HG02852 (cell line): ENCODE measurements at regions not wholly inside any gene's neighbourhood (a gene's known extent, or its start where the extent isn't known, plus 50 kb on each side); places are given as distances from the start of the nearest gene placed in this dataset.
A peak's percentile ranks its signal among the peaks of the same experiment; 100 is the strongest.

ENCODE experiments used
- ATAC-seq: cut with Tn5 transposase; IDR thresholded peaks from one replicate; pipeline ENCODE4 v1.9.1; 2021; ENCODE audit warnings: mild to moderate bottlenecking, moderate library complexity; ENCODE audit not compliant: unreplicated experiment

GRCh38 chr3:3633761-3634160, 165.5 kb upstream of the LRRN1 start:
- no peak for ATAC-seq

GRCh38 chr3:3632449-3632848, 166.8 kb upstream of the LRRN1 start:
- ATAC-seq: no peak

- ATAC-seq: no peak
Observed at GRCh38 chr3:3631114-3631513, 168.1 kb upstream of the LRRN1 start.

GRCh38 chr3:3629911-3630310, 169.3 kb upstream of the LRRN1 start:
- no peak for ATAC-seq

GRCh38 chr3:3628676-3629328, 170.4 kb upstream of the LRRN1 start:
- peak; percentile 68 for ATAC-seq

GRCh38 chr3:3627114-3627513, 172.1 kb upstream of the LRRN1 start:
- ATAC-seq: no peak

- no peak for ATAC-seq
Observed at GRCh38 chr3:3625544-3626271, 173.5 kb upstream of the LRRN1 start.

GRCh38 chr3:3619815-3620214, 179.4 kb upstream of the LRRN1 start:
- no peak for ATAC-seq

GRCh38 chr3:3618623-3619022, 180.6 kb upstream of the LRRN1 start:
- ATAC-seq: no peak

GRCh38 chr3:3615533-3615932, 183.7 kb upstream of the LRRN1 start:
- ATAC-seq: no peak

- ATAC-seq: no peak
Observed at GRCh38 chr3:3610581-3611298, 188.5 kb upstream of the LRRN1 start.

- ATAC-seq: no peak
Observed at GRCh38 chr3:3606321-3606720, 192.9 kb upstream of the LRRN1 start.

- ATAC-seq: no peak
Observed at GRCh38 chr3:3605226-3605625, 194.0 kb upstream of the LRRN1 start.

- no peak for ATAC-seq
Observed at GRCh38 chr3:3603351-3603750, 195.9 kb upstream of the LRRN1 start.

- no peak for ATAC-seq
Observed at GRCh38 chr3:3600665-3601340, 198.4 kb upstream of the LRRN1 start.

GRCh38 chr3:3599016-3599415, 200.2 kb upstream of the LRRN1 start:
- no peak for ATAC-seq

GRCh38 chr3:3594986-3595385, 204.2 kb upstream of the LRRN1 start:
- no peak for ATAC-seq

GRCh38 chr3:3589715-3590130, 209.5 kb upstream of the LRRN1 start:
- ATAC-seq: peak; percentile 82

- no peak for ATAC-seq
Observed at GRCh38 chr3:3587647-3587972, 211.6 kb upstream of the LRRN1 start.

GRCh38 chr3:3586843-3587646, 212.2 kb upstream of the LRRN1 start:
- ATAC-seq: no peak

- no peak for ATAC-seq
Observed at GRCh38 chr3:3586336-3586735, 212.9 kb upstream of the LRRN1 start.
